GM18520 (cell line): ENCODE measurements at regions not wholly inside any gene's neighbourhood (a gene's known extent, or its start where the extent isn't known, plus 50 kb on each side); places are given as distances from the start of the nearest gene placed in this dataset.

ENCODE experiments used
- ATAC-seq: cut with Tn5 transposase; IDR thresholded peaks from one replicate; pipeline ENCODE4 v1.9.1; 2021; ENCODE audit not compliant: unreplicated experiment

DNA sequence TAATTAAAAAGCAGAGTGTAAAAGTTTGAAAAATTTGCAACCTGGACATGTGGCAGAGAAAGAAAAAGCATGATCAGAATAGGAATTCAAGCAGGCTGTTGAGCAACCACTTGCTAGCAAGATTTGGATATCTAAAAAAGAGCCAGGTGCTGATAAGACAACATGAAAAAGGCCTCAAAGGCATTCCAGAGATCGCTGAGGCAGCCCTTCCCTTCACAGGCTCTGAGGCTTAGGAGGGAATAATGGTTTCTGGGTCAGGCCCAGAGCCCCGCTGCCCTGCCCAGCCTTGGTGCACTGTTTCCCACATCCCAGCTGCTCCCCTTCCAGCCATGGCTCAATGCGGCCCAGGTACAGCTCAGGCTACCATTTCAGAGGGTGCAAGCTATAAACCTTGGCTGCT is 64.1 kb upstream of the EEPD1 start:
- no peak for ATAC-seq

- ATAC-seq, result no peak
Measured at GRCh38 chr7:36090976-36091873, 61.8 kb upstream of the EEPD1 start.

DNA sequence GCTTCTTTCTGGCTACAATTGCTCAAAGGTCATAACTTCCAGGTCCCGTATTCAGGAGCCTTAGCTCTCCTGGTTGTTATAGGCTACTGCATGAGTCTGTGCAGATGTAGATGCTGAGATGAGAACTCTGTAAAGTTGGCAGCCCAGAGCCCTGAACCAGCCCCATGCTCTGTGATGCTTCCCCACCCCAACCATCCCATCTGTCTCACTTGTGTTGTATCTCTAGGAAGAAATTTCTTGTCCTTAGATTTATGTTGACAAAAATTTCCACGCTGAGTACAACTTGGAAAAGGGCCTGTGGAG is 61.2 kb upstream of the EEPD1 start:
- ATAC-seq, result no peak

GRCh38 chr7:36092221-36092771 is 60.8 kb upstream of the EEPD1 start:
- no peak for ATAC-seq

- no peak for ATAC-seq
Measured at GRCh38 chr7:36096460-36097095, 56.5 kb upstream of the EEPD1 start.

DNA sequence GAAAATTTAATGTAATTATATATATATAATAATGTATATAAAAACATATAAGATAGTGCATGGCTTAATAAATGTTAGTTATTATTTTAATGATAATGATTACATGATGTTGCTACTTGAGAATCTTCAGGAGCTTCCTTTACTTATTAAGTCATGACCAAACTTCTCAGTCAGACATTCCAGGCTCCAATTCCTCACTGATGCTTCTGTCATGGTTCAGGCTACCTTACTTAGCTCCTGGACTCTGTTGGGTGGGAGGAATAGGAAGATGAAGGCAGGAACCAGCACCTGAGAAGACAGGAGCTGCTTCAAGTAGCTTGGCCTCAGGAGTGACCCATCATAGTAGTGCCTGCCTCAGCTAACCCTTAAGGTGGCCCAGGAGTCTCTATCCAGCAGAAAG is 55.0 kb upstream of the EEPD1 start:
- no peak for ATAC-seq

GRCh38 chr7:36100226-36100625 is 52.8 kb upstream of the EEPD1 start:
- no peak for ATAC-seq

- no peak for ATAC-seq
Measured at GRCh38 chr7:36100634-36101033, 52.4 kb upstream of the EEPD1 start.
